Gastrocnemius medialis (tissue), 4 donors: ENCODE measurements at regions not wholly inside any gene's neighbourhood (a gene's known extent, or its start where the extent isn't known, plus 50 kb on each side); places are given as distances from the start of the nearest gene placed in this dataset.

ENCODE experiments used
- ATAC-seq, 2 donors: fragments of 150-250 bp; one replicate each; pipeline ENCODE4 v1.9.1; 2016
- DNase-seq, 2 donors: peaks; one replicate each; pipeline ENCODE4 v3.0.0-alpha.2; 2019
- H3K27ac ChIP-seq, 4 donors: fragments of 200-600 bp; sonication (generic); 1 replicate in 1 of 4; 2 replicates in 3 of 4; pipeline ENCODE4 v1.5.1; 2016 to 2018; ENCODE audit warnings: mild to moderate bottlenecking in 2 of 4, moderate library complexity in 1 of 4
- H3K27me3 ChIP-seq, 3 donors: fragments of 200-600 bp; sonication (generic) in 2 of 3; 1 replicate in 1 of 3; 2 replicates in 2 of 3; pipeline versions ENCODE4 v1.5.1 to v1.6.0; 2016 to 2019; ENCODE audit warnings: mild to moderate bottlenecking in 1 of 3, moderate library complexity in 1 of 3
- H3K36me3 ChIP-seq, 2 donors: fragments of 200-600 bp; sonication (generic) in 1 of 2; one replicate each; pipeline ENCODE4 v1.5.1; 2017 to 2018
- H3K4me1 ChIP-seq, 2 donors: fragments of 200-600 bp; sonication (generic) in 1 of 2; one replicate each; pipeline ENCODE4 v1.5.1; 2016 to 2017; ENCODE audit warnings: mild to moderate bottlenecking in 2 of 2
- H3K4me3 ChIP-seq, 4 donors: fragments of 200-600 bp; sonication (generic) in 3 of 4; 1 replicate in 1 of 4; 2 replicates in 3 of 4; pipeline ENCODE4 v1.5.1; 2016 to 2019; ENCODE audit warnings: mild to moderate bottlenecking in 2 of 4
- H3K9me3 ChIP-seq, 3 donors: fragments of 200-600 bp; sonication (generic) in 2 of 3; 1 replicate in 1 of 3; 2 replicates in 2 of 3; pipeline ENCODE4 v1.5.1; 2016 to 2019
- POLR2A ChIP-seq, 2 donors: fragments of 450-650 bp; IDR thresholded peaks; one replicate each; pipeline ENCODE4 v1.6.1; 2017; ENCODE audit warnings: antibody characterized with exemption in 2 of 2, mild to moderate bottlenecking in 2 of 2, moderate library complexity in 2 of 2
- in situ Hi-C, 4 donors: fragments of 200-750 bp; cut with MboI; loops; one replicate each; pipeline versions ENCODE4 v1.15.0 to v1.8.0; 2017; ENCODE audit warnings: low sequenced_read_pairs in 4 of 4
- intact Hi-C: fragments of 100-400 bp; cut with DNase I; formaldehyde crosslinking; loops from one replicate; pipeline ENCODE4 v1.15.1; 2023; ENCODE audit warnings: low total_unique reads
- TF ChIP-seq, protein P1 (sequence below), 5 experiments: fragments of 450-650 bp in 3 of 5; fragments of 200-600 bp in 2 of 5; sonication (generic) in 2 of 5; IDR thresholded peaks in 4 of 5; conservative IDR thresholded peaks in 1 of 5; 1 replicate in 4 of 5; 2 replicates in 1 of 5; pipeline ENCODE4 v1.5.1; 2016 to 2019; ENCODE audit warnings: antibody characterized with exemption in 5 of 5, mild to moderate bottlenecking in 3 of 5, moderate library complexity in 3 of 5

DNA sequence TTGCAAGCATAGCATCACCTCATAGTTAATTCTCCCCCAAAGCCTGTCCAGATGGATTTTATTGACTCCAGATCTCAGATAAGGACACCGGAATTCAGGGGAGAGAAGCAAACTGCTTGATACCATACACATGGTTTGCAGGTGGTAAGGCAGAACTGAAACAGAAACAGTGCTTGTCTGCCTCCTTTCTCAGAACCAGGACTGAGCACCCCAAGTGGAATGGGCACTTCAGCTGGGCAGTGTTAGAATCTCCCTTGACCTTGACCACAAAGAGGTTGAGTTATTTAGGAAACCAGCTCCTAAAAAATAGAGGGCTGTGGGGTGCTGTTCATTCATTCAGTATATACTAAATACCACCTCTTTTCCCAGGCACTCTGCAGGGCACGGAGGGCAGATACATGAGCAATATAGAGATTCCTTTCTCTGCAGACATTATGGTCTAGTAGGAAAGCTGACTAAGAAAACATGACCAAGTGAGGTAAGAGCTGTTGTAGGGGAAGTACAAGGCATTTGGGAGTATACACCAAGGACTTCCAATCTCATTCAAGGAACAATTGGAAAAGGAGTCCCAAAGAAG, 185.2 kb downstream of the C1orf94 start:
- no peaks in the 10 kb centered on the region for H3K9me3 ChIP-seq
- no peak for DNase-seq
- ATAC-seq, result no peak
- TF ChIP-seq, protein P1, sequence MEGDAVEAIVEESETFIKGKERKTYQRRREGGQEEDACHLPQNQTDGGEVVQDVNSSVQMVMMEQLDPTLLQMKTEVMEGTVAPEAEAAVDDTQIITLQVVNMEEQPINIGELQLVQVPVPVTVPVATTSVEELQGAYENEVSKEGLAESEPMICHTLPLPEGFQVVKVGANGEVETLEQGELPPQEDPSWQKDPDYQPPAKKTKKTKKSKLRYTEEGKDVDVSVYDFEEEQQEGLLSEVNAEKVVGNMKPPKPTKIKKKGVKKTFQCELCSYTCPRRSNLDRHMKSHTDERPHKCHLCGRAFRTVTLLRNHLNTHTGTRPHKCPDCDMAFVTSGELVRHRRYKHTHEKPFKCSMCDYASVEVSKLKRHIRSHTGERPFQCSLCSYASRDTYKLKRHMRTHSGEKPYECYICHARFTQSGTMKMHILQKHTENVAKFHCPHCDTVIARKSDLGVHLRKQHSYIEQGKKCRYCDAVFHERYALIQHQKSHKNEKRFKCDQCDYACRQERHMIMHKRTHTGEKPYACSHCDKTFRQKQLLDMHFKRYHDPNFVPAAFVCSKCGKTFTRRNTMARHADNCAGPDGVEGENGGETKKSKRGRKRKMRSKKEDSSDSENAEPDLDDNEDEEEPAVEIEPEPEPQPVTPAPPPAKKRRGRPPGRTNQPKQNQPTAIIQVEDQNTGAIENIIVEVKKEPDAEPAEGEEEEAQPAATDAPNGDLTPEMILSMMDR (IDR thresholded peaks at IDR 0.05 in 4 of 5, conservative IDR thresholded peaks at IDR 0.05 in 1 of 5), result no peak
- no peak for TF ChIP-seq POLR2A (IDR thresholded peaks at IDR 0.05)
- intact Hi-C loops (no loop called here), in situ Hi-C loops (no loop called here)
- H3K4me1 ChIP-seq, result no peaks in the 10 kb centered on the region
- no peak overlapping the region for H3K4me3 ChIP-seq
- H3K27me3 ChIP-seq, result no peaks in the 10 kb centered on the region
- no peak overlapping the region for H3K27ac ChIP-seq
- no peaks in the 10 kb centered on the region for H3K36me3 ChIP-seq

DNA sequence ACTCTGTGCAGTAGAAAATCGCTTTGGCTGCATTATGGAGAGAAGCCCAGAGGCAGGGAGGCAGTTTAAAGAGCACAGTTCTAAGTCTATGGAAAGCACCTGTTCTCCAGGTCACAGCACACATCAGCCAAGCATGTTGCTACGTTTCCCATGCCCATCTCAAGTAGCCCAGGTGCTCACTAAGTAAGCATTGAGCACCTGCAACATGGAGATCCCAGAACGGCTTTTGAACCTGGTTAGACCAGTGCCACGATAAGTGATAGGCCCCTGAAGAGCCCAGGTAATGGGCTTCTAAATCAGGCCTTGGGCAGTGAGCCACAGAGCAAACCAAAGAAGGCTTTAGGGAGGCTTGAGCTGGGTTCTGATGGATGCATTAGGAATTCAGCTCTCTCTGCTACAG, 186.2 kb downstream of the C1orf94 start:
- intact Hi-C loops (no loop called here), in situ Hi-C loops (no loop called here)
- Histone ChIP-seq H3K27ac (no peak overlapping the region), H3K27me3 (no peaks in the 10 kb centered on the region), H3K36me3 (no peaks in the 10 kb centered on the region), H3K4me3 (no peak overlapping the region), H3K9me3 (no peaks in the 10 kb centered on the region), H3K4me1 (no peaks in the 10 kb centered on the region)
- DNase-seq, result no peak
- ATAC-seq, result no peak
- TF ChIP-seq, protein P1 (IDR thresholded peaks at IDR 0.05 in 4 of 5, conservative IDR thresholded peaks at IDR 0.05 in 1 of 5), result no peak
- no peak for TF ChIP-seq POLR2A (IDR thresholded peaks at IDR 0.05)

DNA sequence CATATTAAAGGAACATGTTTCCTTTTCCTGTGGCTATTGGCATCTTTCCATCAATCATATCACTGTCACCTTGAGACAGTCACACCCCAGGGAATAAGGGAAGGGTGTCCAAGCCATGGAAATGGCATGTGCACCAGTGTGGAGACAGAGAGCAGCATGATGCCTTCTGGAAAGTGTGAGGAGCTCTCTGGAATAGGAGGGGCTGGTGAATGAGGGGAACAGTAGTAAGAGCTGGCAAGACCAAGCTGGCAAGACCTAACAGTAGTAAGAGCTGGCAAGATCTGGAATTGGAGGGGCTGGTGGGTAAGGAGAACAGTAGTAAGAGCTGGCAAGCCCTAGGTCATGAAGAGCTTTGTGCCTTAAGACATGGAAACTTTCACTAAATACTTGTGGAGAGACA, 186.7 kb downstream of the C1orf94 start:
- no peak overlapping the region for H3K27ac ChIP-seq
- no peaks in the 10 kb centered on the region for H3K4me1 ChIP-seq
- ATAC-seq (no peak), DNase-seq (no peak)
- intact Hi-C loops (no loop called here), in situ Hi-C loops (no loop called here)
- H3K27me3 ChIP-seq, result no peaks in the 10 kb centered on the region
- no peaks in the 10 kb centered on the region for H3K9me3 ChIP-seq
- H3K4me3 ChIP-seq, result no peak overlapping the region
- TF ChIP-seq, protein P1 (IDR thresholded peaks at IDR 0.05 in 4 of 5, conservative IDR thresholded peaks at IDR 0.05 in 1 of 5), result no peak
- no peaks in the 10 kb centered on the region for H3K36me3 ChIP-seq

DNA sequence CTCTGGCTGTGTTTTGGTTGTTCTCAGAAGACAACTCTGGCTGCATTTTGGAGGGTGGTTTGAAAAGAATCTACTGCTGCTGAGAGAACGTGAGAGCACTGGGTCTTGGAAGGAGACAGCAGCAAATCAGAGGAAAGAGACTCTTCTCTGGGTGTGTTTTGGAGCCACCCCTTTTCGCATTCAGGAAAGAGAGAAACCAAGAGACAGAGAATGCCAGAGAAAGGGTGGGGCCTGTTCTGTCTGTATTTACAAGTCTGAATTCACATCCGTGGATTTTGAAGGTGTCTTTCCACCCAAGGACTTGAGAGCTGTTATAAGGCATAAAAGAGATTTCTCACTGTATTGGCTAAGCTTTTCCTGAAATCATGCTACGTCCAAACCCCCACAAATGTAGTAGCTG, 187.2 kb downstream of the C1orf94 start:
- H3K4me3 ChIP-seq, result no peak overlapping the region
- intact Hi-C loops, result no loop called here
- in situ Hi-C loops, result no loop called here
- TF ChIP-seq, protein P1 (IDR thresholded peaks at IDR 0.05 in 4 of 5, conservative IDR thresholded peaks at IDR 0.05 in 1 of 5), result no peak
- no peak for TF ChIP-seq POLR2A (IDR thresholded peaks at IDR 0.05)
- no peak overlapping the region for H3K27ac ChIP-seq
- no peak for DNase-seq
- no peaks in the 10 kb centered on the region for H3K27me3 ChIP-seq
- H3K4me1 ChIP-seq, result no peaks in the 10 kb centered on the region
- H3K36me3 ChIP-seq, result no peaks in the 10 kb centered on the region
- no peaks in the 10 kb centered on the region for H3K9me3 ChIP-seq
- ATAC-seq, result no peak

DNA sequence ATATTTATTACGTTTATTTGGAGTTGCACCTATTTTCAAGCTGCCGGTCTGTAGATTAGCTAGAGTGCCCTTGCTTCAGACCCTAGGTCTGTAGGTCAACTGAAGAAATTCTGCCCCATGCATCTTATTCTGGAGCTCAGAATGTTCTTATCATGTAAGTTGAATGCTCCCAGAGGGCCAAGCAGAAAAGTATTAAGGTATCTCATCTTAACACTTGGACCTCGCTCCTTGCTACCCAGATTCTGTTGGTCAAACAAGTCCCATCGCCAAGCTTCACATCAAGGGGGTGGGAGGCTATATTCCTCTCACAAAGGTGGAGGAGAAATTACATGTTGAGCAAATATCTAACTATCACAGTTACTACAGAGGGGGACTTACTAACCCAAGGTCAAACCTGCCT, 187.7 kb downstream of the C1orf94 start:
- Histone ChIP-seq H3K27me3 (no peaks in the 10 kb centered on the region), H3K4me1 (no peaks in the 10 kb centered on the region), H3K4me3 (no peak overlapping the region), H3K36me3 (no peaks in the 10 kb centered on the region), H3K9me3 (no peaks in the 10 kb centered on the region), H3K27ac (no peak overlapping the region)
- ATAC-seq (no peak), DNase-seq (no peak)
- intact Hi-C loops (no loop called here), in situ Hi-C loops (no loop called here)
- no peak for TF ChIP-seq POLR2A (IDR thresholded peaks at IDR 0.05)
- TF ChIP-seq, protein P1 (IDR thresholded peaks at IDR 0.05 in 4 of 5, conservative IDR thresholded peaks at IDR 0.05 in 1 of 5), result no peak
